A673 (cell line): ENCODE measurements at regions not wholly inside any gene's neighbourhood (a gene's known extent, or its start where the extent isn't known, plus 50 kb on each side); places are given as distances from the start of the nearest gene placed in this dataset.

ENCODE experiments used
- BruUV-seq: library from RNA; stranded (reverse); fragments of 400-500 nt; replicated peaks from 2 replicates; lab custom pipeline; 2021; lab: Mats Ljungman, UMichigan
- CTCF ChIA-PET: fragments of 300-600 bp; sonication (Branson Sonifier 250); formaldehyde crosslinking; loops from one replicate; lab custom pipeline; 2022; ENCODE audit warnings: antibody characterized with exemption; lab: Charles Lee
- POLR2A ChIA-PET: fragments of 300-600 bp; sonication (Branson Sonifier 250); formaldehyde crosslinking; loops from one replicate; lab custom pipeline; 2022; ENCODE audit warnings: antibody characterized with exemption; ENCODE audit not compliant: low non-redundant PET; lab: Charles Lee
- DNase-seq: peaks from one replicate; pipeline ENCODE4 v3.0.0-alpha.2; 2015; ENCODE audit warnings: low spot score
- H3K27ac ChIP-seq: fragments of 200-600 bp; sonication (generic); 2 replicates; pipeline ENCODE4 v1.5.1; 2016; ENCODE audit warnings: mixed run types, low read depth, mild to moderate bottlenecking, mixed read lengths, antibody characterized with exemption, low read length; ENCODE audit not compliant: poor library complexity, severe bottlenecking
- H3K27me3 ChIP-seq: fragments of 200-600 bp; sonication (generic); replicated peaks from 2 replicates; pipeline ENCODE4 v1.6.1; 2017; ENCODE audit warnings: mixed run types, low read depth, mild to moderate bottlenecking, mixed read lengths, antibody characterized with exemption, low read length; ENCODE audit not compliant: insufficient read depth, poor library complexity
- H3K36me3 ChIP-seq: fragments of 200-600 bp; sonication (generic); 2 replicates; pipeline ENCODE4 v1.6.1; 2016; ENCODE audit warnings: mixed run types, mild to moderate bottlenecking, mixed read lengths, antibody characterized with exemption, low read length; ENCODE audit not compliant: insufficient read depth, poor library complexity, severe bottlenecking
- H3K4me1 ChIP-seq: fragments of 200-600 bp; sonication (generic); 2 replicates; pipeline ENCODE4 v1.6.1; 2017; ENCODE audit warnings: mixed run types, mild to moderate bottlenecking, mixed read lengths, antibody characterized with exemption, low read length; ENCODE audit not compliant: insufficient read depth, poor library complexity, severe bottlenecking
- H3K4me3 ChIP-seq: fragments of 200-600 bp; sonication (generic); 2 replicates; pipeline ENCODE4 v1.5.1; 2016; ENCODE audit warnings: low read depth, mixed run types, mild to moderate bottlenecking, mixed read lengths, low read length; ENCODE audit not compliant: poor library complexity, severe bottlenecking
- H3K9me3 ChIP-seq: fragments of 200-600 bp; sonication (generic); 2 replicates; pipeline ENCODE4 v1.6.1; 2016; ENCODE audit warnings: mixed run types, low read depth, mild to moderate bottlenecking, mixed read lengths, antibody characterized with exemption, low read length; ENCODE audit not compliant: poor library complexity, severe bottlenecking
- EZH2 ChIP-seq: fragments of 200-600 bp; sonication (generic); IDR thresholded peaks from 2 replicates; pipeline ENCODE4 v1.6.1; 2017; ENCODE audit warnings: borderline replicate concordance, low read depth, mild to moderate bottlenecking, mixed read lengths, antibody characterized with exemption, low read length; ENCODE audit not compliant: poor library complexity, severe bottlenecking
- intact Hi-C: fragments of 100-400 bp; cut with micrococcal nuclease; formaldehyde crosslinking; loops from one replicate; pipeline ENCODE4 v1.10.0; 2022; ENCODE audit not compliant: unreplicated experiment
- TF ChIP-seq, protein P1 (sequence below): fragments of 300-800, 200-600 bp; sonication (generic); conservative IDR thresholded peaks from 2 replicates; pipeline ENCODE4 v1.5.1; 2017; ENCODE audit warnings: low read depth, mild to moderate bottlenecking, antibody characterized with exemption, low read length, moderate library complexity, mixed read lengths

DNA sequence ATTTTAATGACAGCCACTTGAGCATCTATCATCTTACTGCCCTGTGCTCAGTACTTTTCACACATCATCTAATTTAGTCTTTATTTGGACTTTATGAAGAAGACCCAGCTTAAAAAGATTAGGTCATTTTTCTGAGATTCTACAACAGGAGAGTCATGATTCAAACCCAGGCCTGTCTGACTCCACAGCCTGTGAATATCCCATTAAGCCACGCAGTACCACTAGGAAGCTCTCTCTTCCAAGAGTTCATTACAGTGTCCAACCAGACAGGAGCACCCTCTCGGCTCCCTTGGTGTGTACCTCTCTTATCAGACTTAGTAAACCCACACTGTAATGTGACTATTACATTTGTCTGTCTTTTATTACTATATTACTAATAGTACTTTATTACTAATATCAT, 332.8 kb downstream of the DHX15 start:
- no peak overlapping the region for H3K27ac ChIP-seq
- CTCF ChIA-PET = no interaction called here
- no peak for DNase-seq
- H3K27me3 ChIP-seq = peaks cover 18% of the 10 kb centered on the region
- H3K36me3 ChIP-seq = no peaks in the 10 kb centered on the region
- H3K9me3 ChIP-seq = no peaks in the 10 kb centered on the region
- H3K4me1 ChIP-seq = no peaks in the 10 kb centered on the region
- no TSS peak for BruUV-seq
- TF ChIP-seq EZH2 = no peak
- TF ChIP-seq, protein P1, sequence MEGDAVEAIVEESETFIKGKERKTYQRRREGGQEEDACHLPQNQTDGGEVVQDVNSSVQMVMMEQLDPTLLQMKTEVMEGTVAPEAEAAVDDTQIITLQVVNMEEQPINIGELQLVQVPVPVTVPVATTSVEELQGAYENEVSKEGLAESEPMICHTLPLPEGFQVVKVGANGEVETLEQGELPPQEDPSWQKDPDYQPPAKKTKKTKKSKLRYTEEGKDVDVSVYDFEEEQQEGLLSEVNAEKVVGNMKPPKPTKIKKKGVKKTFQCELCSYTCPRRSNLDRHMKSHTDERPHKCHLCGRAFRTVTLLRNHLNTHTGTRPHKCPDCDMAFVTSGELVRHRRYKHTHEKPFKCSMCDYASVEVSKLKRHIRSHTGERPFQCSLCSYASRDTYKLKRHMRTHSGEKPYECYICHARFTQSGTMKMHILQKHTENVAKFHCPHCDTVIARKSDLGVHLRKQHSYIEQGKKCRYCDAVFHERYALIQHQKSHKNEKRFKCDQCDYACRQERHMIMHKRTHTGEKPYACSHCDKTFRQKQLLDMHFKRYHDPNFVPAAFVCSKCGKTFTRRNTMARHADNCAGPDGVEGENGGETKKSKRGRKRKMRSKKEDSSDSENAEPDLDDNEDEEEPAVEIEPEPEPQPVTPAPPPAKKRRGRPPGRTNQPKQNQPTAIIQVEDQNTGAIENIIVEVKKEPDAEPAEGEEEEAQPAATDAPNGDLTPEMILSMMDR = no peak
- POLR2A ChIA-PET = no interaction called here
- intact Hi-C loops = no loop called here
- no peak overlapping the region for H3K4me3 ChIP-seq

DNA sequence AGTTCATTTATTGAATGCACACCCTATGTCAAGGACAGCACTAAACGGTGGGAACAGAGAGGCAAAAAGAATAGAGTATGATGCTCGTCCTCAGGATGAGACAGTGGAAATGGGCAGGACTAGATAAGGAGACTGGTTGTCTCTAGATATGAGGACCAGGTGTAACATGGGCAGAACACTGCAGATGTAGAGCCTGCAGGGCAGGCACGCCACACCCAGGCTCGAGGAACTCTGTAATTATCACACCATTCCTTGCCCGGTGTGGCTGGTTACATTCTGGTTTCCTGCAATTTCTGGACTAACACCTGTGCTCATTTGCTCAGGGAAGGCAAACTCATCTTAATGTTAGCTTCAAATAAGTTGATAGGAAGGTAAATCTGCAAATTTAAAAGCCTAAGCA, 334.4 kb downstream of the DHX15 start:
- H3K36me3 ChIP-seq = no peaks in the 10 kb centered on the region
- H3K4me1 ChIP-seq = no peaks in the 10 kb centered on the region
- no peak for DNase-seq
- intact Hi-C loops = no loop called here
- H3K27ac ChIP-seq = no peak overlapping the region
- peaks cover 10% of the 10 kb centered on the region for H3K27me3 ChIP-seq
- no peaks in the 10 kb centered on the region for H3K9me3 ChIP-seq
- no TSS peak for BruUV-seq
- no peak for TF ChIP-seq EZH2
- no peak overlapping the region for H3K4me3 ChIP-seq
- ChIA-PET POLR2A (no interaction called here), CTCF (no interaction called here)

DNA sequence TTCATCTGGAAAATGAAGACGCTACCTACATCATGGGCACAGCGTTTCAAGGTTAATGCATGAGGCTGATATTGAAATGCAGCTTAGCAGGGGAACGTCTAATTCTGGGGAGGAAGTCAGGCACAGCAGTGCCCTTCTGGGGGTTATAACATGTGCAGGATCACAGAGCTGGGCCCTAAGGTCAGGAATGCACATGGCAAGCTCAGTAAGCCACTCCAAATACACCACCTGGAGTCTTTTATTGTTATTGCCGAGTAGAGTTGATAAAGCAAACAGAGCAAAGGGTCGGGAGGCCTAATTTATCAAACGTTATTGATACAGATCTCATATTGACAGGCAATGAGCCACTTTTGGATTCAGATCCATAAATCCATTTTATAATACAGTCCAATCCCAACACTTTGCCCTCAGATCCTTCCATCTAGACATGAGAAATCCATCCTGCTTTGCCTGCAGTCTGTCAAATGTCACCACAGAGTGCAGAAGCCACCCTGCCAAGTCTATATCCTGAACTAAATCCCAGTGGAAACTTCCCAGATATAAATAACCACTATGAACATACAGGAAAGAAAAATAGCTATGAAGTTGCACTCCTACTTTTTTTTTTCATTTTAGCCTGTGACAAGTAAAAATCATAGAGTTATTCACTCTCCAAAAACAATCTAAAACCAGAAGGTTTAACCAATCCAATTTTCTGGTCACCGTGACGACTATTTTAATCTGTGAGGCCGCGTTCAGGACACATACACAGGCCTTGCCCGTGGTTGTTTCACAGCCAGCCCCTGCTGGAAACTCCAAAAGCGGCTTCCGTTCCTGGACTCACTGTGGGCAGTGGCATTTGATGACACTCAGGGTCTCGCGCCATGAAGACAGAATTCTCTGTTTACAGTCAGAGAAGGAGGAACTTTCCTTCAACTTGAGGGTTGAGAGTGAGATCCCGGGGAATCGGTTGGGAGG, 335.4 kb downstream of the DHX15 start:
- no peaks in the 10 kb centered on the region for H3K4me1 ChIP-seq
- no peak for DNase-seq
- no peaks in the 10 kb centered on the region for H3K36me3 ChIP-seq
- H3K9me3 ChIP-seq = no peaks in the 10 kb centered on the region
- TF ChIP-seq, protein P1 = no peak
- no peak for TF ChIP-seq EZH2
- ChIA-PET CTCF (no interaction called here), POLR2A (no interaction called here)
- BruUV-seq = no TSS peak
- H3K4me3 ChIP-seq = no peak overlapping the region
- peaks cover 7% of the 10 kb centered on the region for H3K27me3 ChIP-seq
- H3K27ac ChIP-seq = no peak overlapping the region
- intact Hi-C loops = no loop called here
